HepG2 (cell line): ENCODE measurements at regions not wholly inside any gene's neighbourhood (a gene's known extent, or its start where the extent isn't known, plus 50 kb on each side); places are given as distances from the start of the nearest gene placed in this dataset.

Experiments
- CHCHD3 ChIP-seq: sonication (generic); formaldehyde crosslinking; IDR thresholded peaks from 2 replicates; pipeline ENCODE4 v1.8.0; 2022; ENCODE audit warnings: mild to moderate bottlenecking, missing genetic modification reagents, moderate library complexity
- GABPA ChIP-seq, 2 experiments: IDR thresholded peaks; 2 replicates each; pipeline ENCODE4 v1.6.1; 2011 to 2016; ENCODE audit warnings: low read depth in 2 of 2, low read length in 1 of 2, missing biosample characterization in 1 of 2, missing genetic modification characterization in 1 of 2
- HOXA3 ChIP-seq: sonication (generic); formaldehyde crosslinking; IDR thresholded peaks from 2 replicates; pipeline ENCODE4 v1.5.0; 2020; ENCODE audit warnings: missing genetic modification reagents

GRCh38 chr3:182725372-182726251, 67.7 kb upstream of the ATP11B start:
- no peak for TF ChIP-seq HOXA3 (CRISPR knock-in tag)
- no peak for TF ChIP-seq GABPA (IDR thresholded peaks at IDR 0.05; ENCODE audit: low read depth, low read length)
- TF ChIP-seq GABPA (CRISPR knock-in tag; IDR thresholded peaks at IDR 0.05; ENCODE audit: low read depth), result no peak
- no peak for TF ChIP-seq CHCHD3
